Activated T-cell treated with anti-CD3 and anti-CD28 coated beads, Interleukin-2, amount 50 U/mL, for 48 hours (primary cell): ENCODE measurements at regions not wholly inside any gene's neighbourhood (a gene's known extent, or its start where the extent isn't known, plus 50 kb on each side); places are given as distances from the start of the nearest gene placed in this dataset.
"Not testable (repeated sequence)": the region's sequence is repeated elsewhere in the genome, so short reads cannot be mapped to it uniquely, and the experiment has no call there.

ENCODE experiments used
- DNase-seq, 2 experiments: peaks; one replicate each; pipeline ENCODE4 v3.0.0-alpha.2; 2020

GRCh38 chr4:181006499-181007260 is 1236.5 kb upstream of the TENM3 start:
- DNase-seq: no peak

GRCh38 chr4:181007751-181008150 is 1235.5 kb upstream of the TENM3 start:
- no peak for DNase-seq

DNA sequence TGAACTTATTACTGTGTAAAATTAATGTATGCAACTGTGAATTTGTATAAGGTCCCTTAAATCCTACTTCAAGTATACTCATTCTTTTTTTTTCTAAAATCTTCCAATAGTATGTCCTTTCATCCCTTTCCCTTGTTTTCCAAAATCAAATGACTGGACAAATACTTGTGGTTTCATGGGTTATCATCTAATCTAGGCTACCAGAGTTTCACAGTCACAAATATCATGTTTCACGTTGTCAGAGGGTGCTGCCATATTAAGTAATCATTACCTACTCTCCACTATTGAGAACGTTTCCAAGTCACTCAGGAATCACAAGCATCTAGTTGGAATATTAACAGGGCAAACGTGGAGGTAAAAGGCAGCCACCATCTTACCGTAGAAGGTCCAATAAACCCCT is 1235.0 kb upstream of the TENM3 start:
- DNase-seq: no peak

DNA sequence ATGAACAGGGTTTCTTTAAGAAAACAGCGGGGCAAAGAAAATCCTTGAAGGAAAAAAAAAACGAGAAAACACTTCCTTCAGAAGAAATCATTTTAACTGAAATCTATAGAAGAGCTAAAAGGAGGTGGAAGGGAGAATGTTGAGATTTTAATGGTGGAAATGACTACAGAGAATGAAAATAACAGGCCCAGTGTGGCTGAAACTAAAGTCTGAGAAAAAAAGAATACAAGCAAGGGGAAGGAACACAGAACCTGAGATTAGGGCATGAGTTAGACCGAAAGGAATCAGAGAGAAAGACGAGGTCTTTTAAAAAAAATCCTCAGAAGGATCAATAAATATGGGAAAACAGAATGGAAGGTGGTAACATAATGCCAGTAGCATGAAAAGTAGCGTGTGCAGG is 1230.0 kb upstream of the TENM3 start:
- DNase-seq: no peak

DNA sequence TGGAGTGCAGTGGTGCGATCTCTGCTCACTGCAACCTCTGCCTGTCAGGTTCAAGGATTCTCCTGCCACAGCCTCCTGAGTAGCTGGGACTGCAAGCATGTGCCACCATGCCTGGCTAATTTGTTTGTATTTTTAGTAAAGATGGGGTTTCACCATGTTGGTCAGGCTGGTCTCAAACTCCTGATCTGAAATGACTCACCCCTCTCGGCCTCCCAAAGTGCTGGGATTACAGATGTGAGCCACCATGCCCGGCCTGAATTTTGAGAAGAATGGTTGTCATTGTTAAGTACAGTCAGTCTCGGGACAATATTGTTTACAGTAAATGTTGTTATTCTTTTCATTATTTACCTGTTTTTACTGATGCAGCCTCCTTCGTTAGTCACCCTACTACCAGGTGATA is 1226.2 kb upstream of the TENM3 start:
- DNase-seq: no peak

DNA sequence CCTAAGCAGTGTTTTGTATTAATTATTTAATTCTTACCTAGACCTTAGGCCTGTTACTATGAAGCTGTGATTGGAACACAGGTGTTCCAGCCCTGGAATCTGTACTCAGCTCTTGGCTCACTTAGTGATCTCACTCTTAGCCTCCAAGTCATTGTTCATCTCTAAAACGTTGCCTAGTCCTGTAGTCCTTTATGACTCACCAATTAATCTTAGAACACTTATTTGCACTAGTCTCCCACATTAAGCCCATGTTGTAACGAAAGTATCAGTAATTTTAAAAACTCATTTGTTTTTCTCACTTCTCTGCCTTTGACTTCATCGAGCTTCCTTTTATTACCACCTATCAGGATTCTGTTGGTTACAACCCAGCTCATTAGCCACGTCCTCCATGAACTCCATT is 1224.7 kb upstream of the TENM3 start:
- DNase-seq: no peak

DNA sequence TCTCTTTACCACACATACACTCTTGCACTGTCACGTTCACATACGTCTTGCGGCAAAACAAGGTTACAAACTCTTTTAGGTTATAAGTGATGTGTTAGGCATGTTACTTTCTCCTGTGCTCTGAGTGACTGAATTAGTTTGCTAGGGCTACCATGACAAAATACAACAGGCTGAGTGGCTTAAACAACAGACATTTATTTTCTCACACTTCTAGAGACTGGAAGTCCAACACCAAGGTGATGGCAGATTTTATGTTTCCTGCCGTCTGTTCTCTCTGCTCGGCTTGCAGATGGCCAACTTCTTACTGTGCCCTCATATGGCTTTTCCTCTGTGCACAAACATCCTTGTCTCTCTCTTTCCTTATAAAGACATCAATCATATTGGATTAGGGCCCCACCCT is 1224.3 kb upstream of the TENM3 start:
- no peak for DNase-seq

- DNase-seq: no peak
These were observed 1222.7 kb upstream of the TENM3 start for GRCh38 chr4:181020456-181020855.

- DNase-seq: no peak
These were observed 1222.0 kb upstream of the TENM3 start for GRCh38 chr4:181021213-181021612.

DNA sequence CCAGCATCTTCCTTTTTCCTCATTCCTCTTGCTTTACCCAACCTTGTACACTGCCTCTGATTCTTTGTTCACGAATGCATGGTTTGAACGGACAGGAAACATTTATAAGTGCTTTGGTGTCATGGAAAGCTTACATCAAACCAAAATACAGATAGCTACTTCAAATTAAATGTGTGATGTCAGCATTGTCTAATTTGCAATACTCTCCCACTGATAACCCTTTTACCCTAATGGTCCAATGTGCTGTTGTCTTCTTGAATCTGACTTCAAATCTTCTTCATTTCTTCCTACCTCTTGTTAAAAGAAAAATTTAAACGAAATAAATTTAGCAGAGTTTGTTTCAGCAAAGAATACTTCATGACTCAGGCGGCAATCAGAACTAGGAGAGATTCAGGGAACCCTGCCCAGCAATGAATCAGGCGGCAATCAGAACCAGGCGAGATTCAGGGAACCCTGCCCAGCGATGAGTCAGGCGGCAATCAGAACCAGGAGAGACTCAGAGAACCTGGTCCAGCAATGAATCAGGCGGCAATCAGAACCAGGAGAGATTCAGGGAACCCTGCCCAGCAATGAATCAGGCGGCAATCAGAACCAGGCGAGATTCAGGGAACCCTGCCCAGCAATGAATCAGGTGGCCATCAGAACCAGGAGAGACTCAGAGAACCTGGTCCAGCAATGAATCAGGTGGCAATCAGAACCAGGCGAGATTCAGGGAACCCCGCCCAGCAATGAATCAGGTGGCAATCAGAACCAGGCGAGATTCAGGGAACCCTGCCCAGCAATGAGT is 1212.9 kb upstream of the TENM3 start:
- DNase-seq: not testable (repeated sequence)

DNA sequence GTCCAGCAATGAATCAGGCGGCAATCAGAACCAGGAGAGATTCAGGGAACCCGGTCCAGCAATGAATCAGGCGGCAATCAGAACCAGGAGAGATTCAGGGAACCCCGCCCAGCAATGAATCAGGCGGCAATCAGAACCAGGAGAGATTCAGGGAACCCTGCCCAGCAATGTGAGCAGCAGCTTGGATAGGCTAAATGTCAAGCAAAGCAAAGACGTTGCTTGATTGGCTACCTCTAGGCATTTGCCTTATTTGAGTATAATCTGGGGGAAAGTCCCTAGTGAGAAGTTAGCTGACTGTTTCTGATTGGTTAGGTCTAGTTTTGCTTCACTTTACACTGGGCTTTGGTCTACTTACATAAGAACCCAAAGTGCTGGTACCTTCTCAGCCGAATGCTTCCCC is 1212.2 kb upstream of the TENM3 start:
- DNase-seq: no peak

DNA sequence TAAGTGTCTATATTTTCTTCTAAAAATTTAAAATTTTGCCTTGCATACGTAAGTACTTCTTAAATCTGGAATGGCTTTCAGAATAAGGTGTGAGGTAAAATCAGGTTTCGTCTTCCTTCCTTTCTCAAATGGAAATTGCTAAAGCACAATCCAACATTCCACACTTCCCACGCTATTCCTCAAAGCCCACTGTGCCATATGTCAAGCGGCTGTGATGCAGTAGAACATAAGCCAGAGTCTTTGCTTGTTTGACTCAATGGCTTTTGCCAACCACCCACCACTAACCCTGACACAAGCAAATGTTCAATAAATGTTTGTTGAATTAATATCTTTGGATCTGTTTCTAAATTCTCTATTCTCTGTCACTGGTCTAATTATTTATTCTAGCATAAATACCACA is 1199.7 kb upstream of the TENM3 start:
- DNase-seq: no peak

DNA sequence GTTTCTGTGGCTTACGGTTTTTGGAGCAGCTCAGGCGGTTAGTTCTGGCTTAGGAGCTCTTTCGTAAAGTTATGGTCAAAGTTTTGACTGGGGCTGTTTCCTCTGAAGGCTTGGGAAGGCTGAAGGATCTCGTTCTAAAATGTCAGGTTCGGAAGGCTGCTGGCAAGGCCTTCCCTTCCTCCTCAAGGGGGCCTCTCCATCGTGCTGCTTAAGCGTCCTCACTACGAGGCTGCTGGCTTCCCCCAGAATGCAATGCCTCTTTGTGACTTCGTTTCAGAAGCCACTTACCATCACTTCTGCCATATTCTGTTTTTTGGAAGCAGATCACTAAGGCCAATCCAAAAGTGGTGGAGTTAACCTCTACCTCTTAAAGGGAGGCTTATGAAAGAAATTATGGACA is 1196.4 kb upstream of the TENM3 start:
- DNase-seq: no peak

GRCh38 chr4:181051931-181052330 is 1191.3 kb upstream of the TENM3 start:
- DNase-seq: no peak

GRCh38 chr4:181061787-181062186 is 1181.4 kb upstream of the TENM3 start:
- no peak for DNase-seq

- DNase-seq: no peak
These were observed 1180.0 kb upstream of the TENM3 start for GRCh38 chr4:181063212-181063611.

GRCh38 chr4:181077341-181077740 is 1165.9 kb upstream of the TENM3 start:
- DNase-seq: no peak

- DNase-seq: no peak
These were observed 1165.0 kb upstream of the TENM3 start for GRCh38 chr4:181078196-181078595.

- DNase-seq: no peak
These were observed 1159.3 kb upstream of the TENM3 start for GRCh38 chr4:181083757-181084361.

DNA sequence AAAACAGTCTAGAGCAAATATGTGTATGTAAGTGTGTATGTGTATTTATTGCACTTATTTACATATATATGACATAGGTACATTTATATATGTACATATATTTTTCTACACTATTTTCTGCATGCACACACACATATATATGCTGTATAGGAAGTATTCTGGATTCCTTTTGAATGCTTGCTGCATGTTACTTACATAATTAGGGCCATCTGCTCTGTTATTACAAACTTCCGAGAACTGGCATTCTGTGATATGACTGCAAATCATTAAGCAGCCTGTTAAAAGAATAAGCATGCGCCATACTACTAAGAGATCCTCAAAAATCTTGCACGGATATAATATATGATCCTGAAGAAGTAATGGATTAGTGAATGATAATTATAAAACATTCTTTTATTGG is 1157.6 kb upstream of the TENM3 start:
- no peak for DNase-seq

DNA sequence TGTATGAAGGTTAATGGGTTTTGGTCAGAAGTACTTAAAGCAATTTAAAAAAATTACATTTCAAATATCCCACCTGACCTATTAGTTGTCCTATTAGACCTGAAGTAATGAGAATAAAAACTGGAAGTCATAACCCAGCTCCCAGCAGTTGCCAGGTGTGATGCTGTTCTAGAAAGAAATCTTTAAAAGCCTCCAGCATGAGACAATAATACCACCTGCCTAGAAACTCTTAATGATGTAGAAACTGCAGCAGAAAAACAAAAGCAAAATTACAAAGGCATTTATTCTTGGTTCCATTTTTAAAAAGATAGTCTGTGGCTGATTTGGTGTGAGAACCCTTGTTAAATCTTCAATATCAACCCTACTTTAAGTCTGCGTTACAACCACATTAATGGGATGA is 1137.7 kb upstream of the TENM3 start:
- no peak for DNase-seq

GRCh38 chr4:181106398-181106797 is 1136.8 kb upstream of the TENM3 start:
- no peak for DNase-seq

DNA sequence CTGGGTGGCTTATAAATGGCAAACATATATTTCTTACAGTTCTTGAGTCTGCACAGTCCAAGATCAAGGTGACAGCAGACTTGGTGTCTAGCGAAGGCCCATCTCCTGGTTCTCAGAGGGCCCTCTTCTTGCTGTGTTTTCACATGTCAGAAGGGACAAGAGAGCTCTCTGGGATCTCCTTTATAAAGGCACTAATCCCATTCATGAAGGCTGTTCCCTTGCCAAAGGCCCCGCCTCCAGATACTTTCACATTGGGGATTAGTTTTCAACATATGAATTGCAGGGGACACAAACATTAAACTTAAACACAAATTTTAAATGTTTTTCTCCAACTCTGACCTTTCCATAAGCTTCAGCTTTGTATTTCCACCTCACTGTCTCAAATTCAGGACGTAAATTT is 1135.0 kb upstream of the TENM3 start:
- DNase-seq: no peak

- DNase-seq: no peak
These were observed 1124.0 kb upstream of the TENM3 start for GRCh38 chr4:181119186-181119585.
